ENCODE measurements at regions not wholly inside any gene's neighbourhood (a gene's known extent, or its start where the extent isn't known, plus 50 kb on each side); places are given as distances from the start of the nearest gene placed in this dataset.

DNA sequence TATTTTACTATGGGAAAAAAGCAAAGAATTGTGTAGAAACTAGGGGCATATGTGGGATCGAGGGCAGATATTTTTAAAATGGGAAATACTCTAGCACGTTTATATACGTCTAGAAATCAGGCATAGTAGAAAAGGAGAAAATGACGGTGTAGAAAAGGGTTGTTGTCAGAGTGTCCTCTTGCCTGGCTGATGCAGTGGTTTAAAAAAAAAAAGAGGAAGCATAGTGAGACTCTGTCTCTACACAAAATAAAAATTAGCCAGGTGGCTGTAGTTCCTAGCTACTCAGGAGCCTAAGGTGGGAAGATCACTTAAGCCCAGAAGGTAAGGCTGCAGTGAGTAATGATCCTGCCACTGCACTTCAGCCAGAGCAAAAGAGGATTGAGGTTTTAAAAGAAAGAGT is 64.7 kb upstream of the LRRC7 start:
- ATAC-seq (ENCODE audit: low read depth in 2 of 2): no peak
- no peak for DNase-seq

DNA sequence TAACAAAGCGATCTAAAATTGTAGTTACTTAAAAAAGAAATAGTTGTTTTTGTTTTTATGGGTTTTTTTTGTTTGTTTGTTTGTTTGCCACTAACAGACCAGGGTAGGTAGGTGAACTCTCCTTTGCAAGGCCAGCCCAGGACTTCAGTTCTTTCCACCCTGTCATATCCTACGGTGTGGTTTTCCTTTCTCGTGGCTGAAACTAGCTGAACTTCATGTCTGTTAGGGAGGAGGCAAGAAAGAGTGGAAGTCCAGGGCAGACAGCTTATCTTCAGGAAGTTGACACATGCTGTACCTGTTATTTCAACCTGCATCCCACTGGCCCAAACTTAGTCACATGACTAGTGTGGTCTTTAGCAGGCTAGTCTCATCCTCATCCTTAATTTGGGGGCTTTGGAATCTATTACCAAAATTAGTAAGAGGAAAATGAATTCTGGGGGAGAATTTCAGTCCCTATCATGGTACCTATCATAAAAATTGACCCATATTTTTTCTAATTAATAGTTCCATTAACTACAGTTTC is 62.9 kb upstream of the LRRC7 start:
- Mint-ChIP-seq H3K27me3 (no peaks in the 10 kb centered on the region), H3K36me3 (no peaks in the 10 kb centered on the region), H3K4me3 (no peak overlapping the region), H3K27ac (no peak overlapping the region), H3K9me3 (no peaks in the 10 kb centered on the region), H3K4me1 (no peaks in the 10 kb centered on the region)
- no peak for ATAC-seq (ENCODE audit: low read depth in 2 of 2)
- no peak for DNase-seq

More for the DNA sequence above, 64.7 kb upstream of the LRRC7 start:
- Mint-ChIP-seq H3K27me3 (no peaks in the 10 kb centered on the region), H3K4me1 (no peaks in the 10 kb centered on the region), H3K27ac (no peak overlapping the region), H3K9me3 (no peaks in the 10 kb centered on the region), H3K4me3 (no peak overlapping the region), H3K36me3 (no peaks in the 10 kb centered on the region)

DNA sequence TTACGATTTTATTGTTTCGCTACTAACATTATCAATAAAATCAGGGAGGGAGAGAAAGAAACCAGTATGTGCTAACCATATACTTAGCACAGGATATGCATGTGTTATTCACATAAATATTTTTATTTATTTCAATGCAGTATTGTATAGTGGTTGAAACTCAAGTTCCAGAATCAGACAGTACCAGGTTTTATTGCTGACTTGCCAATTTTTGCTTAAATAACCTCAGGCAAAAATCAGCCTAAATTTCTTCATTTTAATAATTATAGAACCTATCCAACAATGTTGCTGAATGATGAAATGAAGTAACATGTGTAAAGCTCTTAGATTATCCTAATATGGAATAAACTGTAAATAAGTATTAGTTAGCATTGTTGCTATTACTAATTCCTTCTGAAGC is 61.4 kb upstream of the LRRC7 start:
- DNase-seq (no peak), ATAC-seq (ENCODE audit: low read depth in 2 of 2) (no peak)
- H3K4me1 Mint-ChIP-seq: no peaks in the 10 kb centered on the region
- H3K27me3 Mint-ChIP-seq: no peaks in the 10 kb centered on the region
- no peak overlapping the region for H3K27ac Mint-ChIP-seq
- no peaks in the 10 kb centered on the region for H3K36me3 Mint-ChIP-seq
- peaks cover 0 to 5% (median 0%) of the 10 kb centered on the region in 7 donors for H3K9me3 Mint-ChIP-seq
- no peak overlapping the region for H3K4me3 Mint-ChIP-seq

DNA sequence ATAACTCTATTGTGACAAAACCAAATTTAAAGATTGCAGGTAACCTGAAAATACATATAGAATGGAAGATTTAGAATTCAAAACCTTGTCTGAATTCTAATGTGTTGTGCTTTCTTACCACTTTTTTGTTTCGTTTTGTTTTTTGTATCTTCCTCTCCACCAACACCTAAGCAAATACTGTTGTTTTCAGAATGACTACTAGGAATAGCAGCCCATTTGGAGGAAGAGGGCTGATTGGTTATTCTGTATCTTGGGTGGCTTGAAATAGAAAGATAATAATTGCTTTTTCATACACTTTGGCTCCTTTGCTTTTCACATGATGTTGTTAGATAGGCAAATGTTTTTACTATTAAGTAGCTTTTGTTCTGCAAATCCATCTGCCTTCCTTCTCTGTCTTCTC is 61.0 kb upstream of the LRRC7 start:
- ATAC-seq (ENCODE audit: low read depth in 2 of 2): no peak
- no peak overlapping the region for H3K4me3 Mint-ChIP-seq

DNA sequence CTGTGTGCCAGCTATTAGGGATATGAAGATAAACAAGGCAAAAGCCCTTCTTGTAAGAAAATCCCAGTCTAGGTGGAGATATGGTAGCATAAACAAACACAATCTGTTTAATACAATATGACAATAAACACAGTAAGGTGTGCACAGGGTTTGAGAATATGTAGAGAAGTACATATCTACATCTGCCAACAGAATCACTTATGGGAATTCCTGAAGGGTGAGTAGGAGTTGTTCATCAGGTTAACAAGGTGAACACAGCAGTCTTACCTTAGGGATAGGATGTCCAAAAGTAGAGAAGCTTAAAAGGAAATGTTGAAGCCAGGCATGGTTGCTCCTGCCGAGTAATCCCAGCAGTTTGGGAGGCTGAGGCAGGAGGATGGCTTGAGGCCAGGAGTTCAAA is 57.7 kb upstream of the LRRC7 start:
- Mint-ChIP-seq H3K36me3 (no peaks in the 10 kb centered on the region), H3K27ac (no peak overlapping the region), H3K9me3 (peaks cover 0 to 5% (median 0%) of the 10 kb centered on the region in 7 donors), H3K27me3 (no peaks in the 10 kb centered on the region), H3K4me1 (no peaks in the 10 kb centered on the region), H3K4me3 (no peak overlapping the region)
- DNase-seq: no peak
- ATAC-seq (ENCODE audit: low read depth in 2 of 2): no peak

More for the DNA sequence above, 61.0 kb upstream of the LRRC7 start:
- Mint-ChIP-seq H3K27ac (no peak overlapping the region), H3K9me3 (peaks cover 0 to 5% (median 0%) of the 10 kb centered on the region in 7 donors), H3K27me3 (no peaks in the 10 kb centered on the region), H3K36me3 (no peaks in the 10 kb centered on the region), H3K4me1 (no peaks in the 10 kb centered on the region)
- DNase-seq: no peak

DNA sequence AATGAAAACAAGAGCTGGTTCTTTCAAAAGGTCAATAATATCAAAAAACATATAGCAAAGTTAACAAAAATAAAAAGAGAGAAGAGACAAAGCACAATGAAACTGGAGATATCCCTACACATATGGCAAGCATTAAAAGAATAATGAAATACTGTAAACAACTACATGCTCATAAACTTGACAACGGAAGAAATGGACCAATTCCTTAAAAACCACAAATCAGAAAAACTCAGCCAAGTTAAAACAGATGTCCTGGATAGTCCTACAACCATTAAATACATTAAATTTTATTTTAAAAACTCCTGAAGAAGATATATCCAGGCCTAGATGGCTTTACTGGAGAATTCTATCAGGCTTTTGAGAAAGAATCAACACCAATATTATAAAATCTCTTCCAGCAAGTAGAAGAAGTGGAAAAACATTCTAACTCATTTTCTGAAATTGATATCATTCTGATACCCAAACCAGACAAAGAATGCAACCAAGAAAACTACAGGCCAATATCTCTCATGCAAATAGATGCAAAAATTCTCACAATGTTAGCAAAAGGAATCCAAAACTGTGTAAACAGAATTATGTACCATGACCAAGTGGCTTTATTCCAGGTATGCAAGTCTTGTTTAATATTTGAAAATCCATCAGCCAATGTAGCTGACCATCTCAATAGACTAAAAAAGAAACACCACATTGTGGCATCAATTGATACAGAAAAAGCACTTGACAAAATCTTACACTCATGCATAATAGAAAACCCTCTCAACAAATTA is 56.1 kb upstream of the LRRC7 start:
- ATAC-seq (ENCODE audit: low read depth in 2 of 2) (no peak), DNase-seq (no peak)
- H3K9me3 Mint-ChIP-seq: peaks cover 0 to 9% (median 0%) of the 10 kb centered on the region in 7 donors
- H3K36me3 Mint-ChIP-seq: no peaks in the 10 kb centered on the region
- no peaks in the 10 kb centered on the region for H3K27me3 Mint-ChIP-seq
- H3K4me3 Mint-ChIP-seq: no peak overlapping the region
- H3K27ac Mint-ChIP-seq: no peak overlapping the region
- H3K4me1 Mint-ChIP-seq: no peaks in the 10 kb centered on the region

DNA sequence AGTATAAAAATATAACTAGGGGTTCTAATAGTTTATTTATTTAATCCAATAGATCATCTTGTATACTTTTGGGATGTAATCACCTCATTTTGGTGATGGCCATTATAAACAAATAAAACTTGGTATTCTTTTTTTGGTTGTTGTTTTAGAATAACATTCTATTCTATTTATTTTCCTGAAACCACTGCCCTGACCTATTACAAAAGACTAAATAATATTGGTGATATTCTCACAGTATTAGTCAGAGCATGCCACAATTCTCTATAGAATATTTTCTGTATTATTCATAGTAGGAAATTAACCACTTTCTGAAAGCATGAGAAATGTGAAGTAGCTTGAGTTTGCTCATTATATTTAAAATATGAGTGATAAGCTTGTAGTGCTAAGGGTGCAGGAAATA is 54.1 kb upstream of the LRRC7 start:
- DNase-seq (no peak), ATAC-seq (ENCODE audit: low read depth in 2 of 2) (no peak)
- Mint-ChIP-seq H3K4me3 (no peak overlapping the region), H3K4me1 (no peaks in the 10 kb centered on the region), H3K36me3 (no peaks in the 10 kb centered on the region), H3K27ac (no peak overlapping the region), H3K27me3 (no peaks in the 10 kb centered on the region), H3K9me3 (peaks cover 0 to 15% (median 0%) of the 10 kb centered on the region in 7 donors)

All from naive B cell (primary cell).